HG02798 (cell line): ENCODE measurements at regions not wholly inside any gene's neighbourhood (a gene's known extent, or its start where the extent isn't known, plus 50 kb on each side); places are given as distances from the start of the nearest gene placed in this dataset.
"Not testable (repeated sequence)": the region's sequence is repeated elsewhere in the genome, so short reads cannot be mapped to it uniquely, and the experiment has no call there.

Experiments
- ATAC-seq: cut with Tn5 transposase; IDR thresholded peaks from one replicate; pipeline ENCODE4 v1.9.1; 2021; ENCODE audit warnings: mild to moderate bottlenecking; ENCODE audit not compliant: unreplicated experiment, poor library complexity

- no peak for ATAC-seq
Observed at GRCh38 chr2:17373041-17373440, 145.2 kb downstream of the RAD51AP2 start.

- no peak for ATAC-seq
Observed at GRCh38 chr2:17363846-17364245, 154.4 kb downstream of the RAD51AP2 start.

- ATAC-seq, result no peak
Observed at GRCh38 chr2:17362956-17363355, 155.3 kb downstream of the RAD51AP2 start.

GRCh38 chr2:17355608-17356329, 162.5 kb downstream of the RAD51AP2 start:
- ATAC-seq, result peak; percentile 87

GRCh38 chr2:17353263-17353662, 165.0 kb downstream of the RAD51AP2 start:
- ATAC-seq, result no peak

GRCh38 chr2:17342692-17343091, 175.5 kb downstream of the RAD51AP2 start:
- not testable (repeated sequence) for ATAC-seq

- ATAC-seq, result no peak
Observed at GRCh38 chr2:17337507-17337906, 180.7 kb downstream of the RAD51AP2 start.

- no peak for ATAC-seq
Observed at GRCh38 chr2:17336458-17336857, 181.8 kb downstream of the RAD51AP2 start.

GRCh38 chr2:17334300-17334699, 183.9 kb downstream of the RAD51AP2 start:
- ATAC-seq, result no peak

- no peak for ATAC-seq
Observed at GRCh38 chr2:17331636-17332035, 186.6 kb downstream of the RAD51AP2 start.

- ATAC-seq, result no peak
Observed at GRCh38 chr2:17328161-17328560, 190.1 kb downstream of the RAD51AP2 start.

- ATAC-seq, result no peak
Observed at GRCh38 chr2:17327649-17328048, 190.6 kb downstream of the RAD51AP2 start.

GRCh38 chr2:17326717-17327116, 191.5 kb downstream of the RAD51AP2 start:
- no peak for ATAC-seq

- no peak for ATAC-seq
Observed at GRCh38 chr2:17323697-17324096, 194.5 kb downstream of the RAD51AP2 start.

GRCh38 chr2:17322461-17322860, 195.8 kb downstream of the RAD51AP2 start:
- ATAC-seq, result no peak

- ATAC-seq, result no peak
Observed at GRCh38 chr2:17319090-17319489, 199.2 kb downstream of the RAD51AP2 start.

- no peak for ATAC-seq
Observed at GRCh38 chr2:17318013-17318412, 200.2 kb downstream of the RAD51AP2 start.

- no peak for ATAC-seq
Observed at GRCh38 chr2:17317439-17317976, 200.7 kb downstream of the RAD51AP2 start.

GRCh38 chr2:17313261-17313660, 205.0 kb downstream of the RAD51AP2 start:
- no peak for ATAC-seq

GRCh38 chr2:17311771-17312511, 206.3 kb downstream of the RAD51AP2 start:
- no peak for ATAC-seq

- no peak for ATAC-seq
Observed at GRCh38 chr2:17311106-17311619, 207.1 kb downstream of the RAD51AP2 start.
